HEK293 (cell line): ENCODE measurements at regions not wholly inside any gene's neighbourhood (a gene's known extent, or its start where the extent isn't known, plus 50 kb on each side); places are given as distances from the start of the nearest gene placed in this dataset.

Experiments
- CTCF ChIP-seq: fragments of 450-650 bp; formaldehyde crosslinking; IDR thresholded peaks from 2 replicates; pipeline ENCODE4 v1.5.1; 2016; ENCODE audit warnings: missing biosample characterization, missing genetic modification characterization
- GLI4 ChIP-seq: fragments of 450-650 bp; formaldehyde crosslinking; IDR thresholded peaks from 2 replicates; pipeline ENCODE4 v1.5.1; 2016; ENCODE audit warnings: missing biosample characterization, missing genetic modification characterization
- OVOL3 ChIP-seq: fragments of 450-650 bp; formaldehyde crosslinking; IDR thresholded peaks from 2 replicates; pipeline ENCODE4 v1.5.1; 2016; ENCODE audit warnings: missing biosample characterization, missing genetic modification characterization
- SALL2 ChIP-seq: fragments of 450-650 bp; formaldehyde crosslinking; IDR thresholded peaks from 2 replicates; pipeline ENCODE4 v1.5.0; 2017; ENCODE audit warnings: missing biosample characterization, mild to moderate bottlenecking, missing genetic modification characterization, borderline replicate concordance
- YY1 ChIP-seq: fragments of 450-650 bp; formaldehyde crosslinking; IDR thresholded peaks from 2 replicates; pipeline ENCODE4 v1.5.1; 2018; ENCODE audit warnings: missing biosample characterization, missing genetic modification characterization
- ZNF202 ChIP-seq: fragments of 450-650 bp; formaldehyde crosslinking; IDR thresholded peaks from 2 replicates; pipeline ENCODE4 v1.5.1; 2016; ENCODE audit warnings: missing biosample characterization, missing genetic modification characterization, borderline replicate concordance
- ZNF292 ChIP-seq: fragments of 450-650 bp; formaldehyde crosslinking; IDR thresholded peaks from 2 replicates; pipeline ENCODE4 v1.5.1; 2016; ENCODE audit warnings: low read depth, missing biosample characterization, missing genetic modification characterization, borderline replicate concordance
- ZNF561 ChIP-seq: fragments of 450-650 bp; IDR thresholded peaks from 2 replicates; pipeline ENCODE4 v1.5.1; 2018; ENCODE audit warnings: missing biosample characterization, missing genetic modification characterization, borderline replicate concordance
- ZNF785 ChIP-seq: fragments of 450-650 bp; formaldehyde crosslinking; IDR thresholded peaks from 2 replicates; pipeline ENCODE4 v1.5.1; 2016; ENCODE audit warnings: missing biosample characterization, missing genetic modification characterization
- ZSCAN5A ChIP-seq: fragments of 450-650 bp; formaldehyde crosslinking; IDR thresholded peaks from 2 replicates; pipeline ENCODE4 v1.5.1; 2016; ENCODE audit warnings: missing biosample characterization, missing genetic modification characterization

GRCh38 chr5:118392491-118392890, 595.9 kb downstream of the DTWD2 start:
- no peak for TF ChIP-seq ZNF202 (tag by site-specific recombination)
- TF ChIP-seq YY1 (tag by site-specific recombination): no peak
- TF ChIP-seq CTCF (tag by site-specific recombination): no peak
- no peak for TF ChIP-seq SALL2 (tag by site-specific recombination)
- no peak for TF ChIP-seq ZNF785 (tag by site-specific recombination)
- TF ChIP-seq OVOL3 (tag by site-specific recombination): no peak
- no peak for TF ChIP-seq GLI4
- no peak for TF ChIP-seq ZNF292 (tag by site-specific recombination)
- no peak for TF ChIP-seq ZSCAN5A (tag by site-specific recombination)
- no peak for TF ChIP-seq ZNF561
